Karpas-422 (cell line): ENCODE measurements at regions not wholly inside any gene's neighbourhood (a gene's known extent, or its start where the extent isn't known, plus 50 kb on each side); places are given as distances from the start of the nearest gene placed in this dataset.
"Not testable (repeated sequence)": the region's sequence is repeated elsewhere in the genome, so short reads cannot be mapped to it uniquely, and the experiment has no call there.

Source experiments
- DNase-seq: peaks from one replicate; pipeline ENCODE4 v3.0.0-alpha.2; 2015
- H2AFZ ChIP-seq: fragments of 200-600 bp; sonication (generic); 2 replicates; pipeline ENCODE4 v1.6.1; 2014; ENCODE audit warnings: antibody characterized with exemption, low read length, mixed read lengths
- H3K27ac ChIP-seq: fragments of 200-600 bp; sonication (generic); 2 replicates; pipeline ENCODE4 v1.5.1; 2014; ENCODE audit warnings: mild to moderate bottlenecking, low read length, moderate library complexity
- H3K27me3 ChIP-seq: fragments of 200-600 bp; sonication (generic); 2 replicates; pipeline ENCODE4 v1.6.1; 2014; ENCODE audit warnings: low read length, mixed read lengths
- H3K36me3 ChIP-seq: fragments of 200-600 bp; sonication (generic); 2 replicates; pipeline ENCODE4 v1.6.1; 2014; ENCODE audit warnings: low read length, mixed read lengths; ENCODE audit not compliant: insufficient read depth
- H3K4me1 ChIP-seq: fragments of 200-600 bp; sonication (generic); 2 replicates; pipeline ENCODE4 v1.6.1; 2014; ENCODE audit warnings: mild to moderate bottlenecking, low read length, mixed read lengths
- H3K4me2 ChIP-seq: fragments of 200-600 bp; sonication (generic); 2 replicates; pipeline ENCODE4 v1.6.1; 2014; ENCODE audit warnings: low read length, low read depth, mild to moderate bottlenecking; ENCODE audit not compliant: poor library complexity, severe bottlenecking
- H3K4me3 ChIP-seq: fragments of 200-600 bp; sonication (generic); 2 replicates; pipeline ENCODE4 v1.5.1; 2014; ENCODE audit warnings: mild to moderate bottlenecking, antibody characterized with exemption, low read length, mixed read lengths
- H3K79me2 ChIP-seq: fragments of 200-600 bp; sonication (generic); 2 replicates; pipeline ENCODE4 v1.6.1; 2014; ENCODE audit warnings: mild to moderate bottlenecking, low read length, mixed read lengths
- H3K9ac ChIP-seq: fragments of 200-600 bp; sonication (generic); 2 replicates; pipeline ENCODE4 v1.6.0; 2014; ENCODE audit warnings: low read length
- H3K9me2 ChIP-seq: fragments of 200-600 bp; sonication (generic), shearing (Covaris generic); replicated peaks from 2 replicates; pipeline ENCODE4 v1.6.0; 2014; ENCODE audit warnings: mild to moderate bottlenecking, low read length, moderate library complexity; ENCODE audit not compliant: insufficient read depth
- H3K9me3 ChIP-seq: fragments of 300-700, 200-600 bp; sonication (generic); 2 replicates; pipeline ENCODE4 v1.6.1; 2014; ENCODE audit warnings: low read length, mixed read lengths
- H4K20me1 ChIP-seq: fragments of 200-600 bp; sonication (generic); 2 replicates; pipeline ENCODE4 v1.6.1; 2014; ENCODE audit warnings: mild to moderate bottlenecking, antibody characterized with exemption, low read length, low read depth; ENCODE audit not compliant: insufficient read depth

DNA sequence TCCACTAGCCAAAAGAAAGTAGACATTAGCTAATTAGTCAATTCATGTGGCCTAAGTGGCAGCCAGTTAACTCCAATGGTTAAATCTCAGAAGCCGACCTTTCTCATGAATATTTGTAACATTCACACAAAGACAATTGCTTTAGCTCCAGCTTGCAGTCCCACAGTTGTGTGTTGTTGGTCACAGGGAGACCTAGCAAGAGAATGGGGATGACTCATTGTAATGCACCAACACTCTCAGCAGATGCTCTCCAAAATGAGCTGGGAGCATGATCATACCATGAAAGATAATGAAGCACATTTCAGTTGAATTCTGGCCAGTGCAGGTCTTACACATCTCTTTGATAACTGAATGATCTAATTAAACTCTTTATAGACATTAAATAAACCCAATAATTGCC lies 160.4 kb downstream of the HLX start:
- Histone ChIP-seq H3K9ac (no peak overlapping the region), H3K27ac (no peak overlapping the region), H3K4me2 (no peak overlapping the region), H3K27me3 (no peaks in the 10 kb centered on the region), H3K4me3 (no peak overlapping the region), H3K9me3 (no peaks in the 10 kb centered on the region), H3K79me2 (no peaks in the 10 kb centered on the region), H4K20me1 (no peaks in the 10 kb centered on the region), H3K4me1 (no peaks in the 10 kb centered on the region), H3K36me3 (no peaks in the 10 kb centered on the region), H3K9me2 (no peaks in the 10 kb centered on the region), H2AFZ (no peak overlapping the region)
- DNase-seq, result no peak

DNA sequence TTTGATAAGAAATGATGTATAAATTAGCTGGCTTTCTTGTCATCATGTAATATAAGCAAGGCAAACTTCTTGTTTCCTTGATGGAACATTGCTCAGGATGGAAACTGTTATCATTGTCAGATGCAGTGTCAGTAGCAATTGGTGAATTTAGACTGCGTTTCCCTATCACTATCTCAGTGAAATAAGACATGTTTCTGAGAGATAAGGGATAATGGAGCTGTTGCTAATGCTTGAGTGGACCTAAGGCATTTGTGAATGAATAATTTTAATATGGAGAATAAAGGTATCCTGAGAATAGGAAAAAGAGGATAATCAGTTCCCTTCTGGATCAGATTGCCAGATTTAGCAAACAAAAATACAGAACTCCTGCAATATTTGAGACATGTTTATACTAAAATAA lies 160.9 kb downstream of the HLX start:
- Histone ChIP-seq H4K20me1 (no peaks in the 10 kb centered on the region), H3K9ac (no peak overlapping the region), H3K36me3 (no peaks in the 10 kb centered on the region), H3K9me3 (no peaks in the 10 kb centered on the region), H3K4me1 (no peaks in the 10 kb centered on the region), H3K27ac (no peak overlapping the region), H3K4me2 (no peak overlapping the region), H3K9me2 (no peaks in the 10 kb centered on the region), H2AFZ (no peak overlapping the region), H3K4me3 (no peak overlapping the region), H3K79me2 (no peaks in the 10 kb centered on the region), H3K27me3 (no peaks in the 10 kb centered on the region)
- DNase-seq, result no peak

DNA sequence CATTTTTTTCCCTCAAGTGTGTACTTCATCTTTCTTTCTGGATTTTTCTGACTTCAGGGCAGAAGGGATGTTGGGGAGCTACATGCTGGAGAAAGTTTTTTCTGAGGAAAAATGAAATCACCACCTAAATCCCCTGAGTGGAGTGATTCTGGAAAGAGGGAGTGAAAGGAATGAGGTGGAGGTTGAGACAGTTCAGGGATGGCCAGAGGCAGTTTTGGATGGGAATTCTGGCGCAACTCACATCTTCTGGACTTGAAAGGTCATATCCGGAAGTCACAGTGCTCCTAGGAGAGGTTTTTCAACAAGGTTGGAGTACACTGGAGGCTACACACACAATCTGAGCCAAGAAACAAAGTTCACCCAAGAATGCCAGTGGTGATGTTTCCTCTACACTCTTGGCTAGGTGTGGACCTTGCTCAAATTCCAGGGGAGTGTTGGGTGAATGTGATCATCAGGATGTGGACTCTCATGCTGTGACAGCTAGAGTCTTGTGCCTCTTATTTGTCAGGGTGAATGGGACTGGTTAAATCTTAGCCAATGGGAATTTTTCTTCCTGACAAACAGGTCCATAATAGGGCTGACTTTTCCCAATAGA lies 161.5 kb downstream of the HLX start:
- Histone ChIP-seq H3K4me1 (no peaks in the 10 kb centered on the region), H3K9me2 (no peaks in the 10 kb centered on the region), H3K9ac (no peak overlapping the region), H3K36me3 (no peaks in the 10 kb centered on the region), H3K79me2 (no peaks in the 10 kb centered on the region), H3K27ac (no peak overlapping the region), H3K27me3 (no peaks in the 10 kb centered on the region), H2AFZ (no peak overlapping the region), H3K9me3 (no peaks in the 10 kb centered on the region), H3K4me2 (no peak overlapping the region), H3K4me3 (no peak overlapping the region), H4K20me1 (no peaks in the 10 kb centered on the region)
- no peak for DNase-seq

DNA sequence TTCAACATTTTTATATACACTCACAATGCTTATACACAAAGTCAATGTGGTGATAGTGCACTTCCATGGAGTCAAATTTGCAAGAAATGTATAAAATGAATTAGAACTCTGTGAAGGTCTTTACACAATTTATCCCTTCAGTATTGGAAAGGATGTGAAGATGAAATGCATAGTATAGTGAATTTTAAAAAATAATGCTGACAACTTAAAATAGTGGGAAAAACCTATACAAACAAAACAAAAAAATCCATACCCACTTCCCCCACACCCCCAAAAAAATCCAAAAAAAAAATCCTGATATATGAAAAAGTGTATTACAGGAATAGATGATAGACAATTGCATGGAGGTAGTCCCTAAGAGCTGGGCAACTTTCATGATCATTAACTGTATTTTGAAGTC lies 165.3 kb downstream of the HLX start:
- H3K27me3 ChIP-seq, result no peaks in the 10 kb centered on the region
- H3K9me3 ChIP-seq, result no peaks in the 10 kb centered on the region
- H3K36me3 ChIP-seq, result no peaks in the 10 kb centered on the region
- H3K4me1 ChIP-seq, result no peaks in the 10 kb centered on the region; the same call in 1 of the 2 replicates
- no peak overlapping the region for H3K27ac ChIP-seq
- no peaks in the 10 kb centered on the region for H3K9me2 ChIP-seq
- no peak for DNase-seq
- no peak overlapping the region for H3K4me3 ChIP-seq
- no peaks in the 10 kb centered on the region for H4K20me1 ChIP-seq
- H3K9ac ChIP-seq, result no peak overlapping the region
- no peaks in the 10 kb centered on the region for H3K79me2 ChIP-seq
- H3K4me2 ChIP-seq, result no peak overlapping the region
- H2AFZ ChIP-seq, result no peak overlapping the region

DNA sequence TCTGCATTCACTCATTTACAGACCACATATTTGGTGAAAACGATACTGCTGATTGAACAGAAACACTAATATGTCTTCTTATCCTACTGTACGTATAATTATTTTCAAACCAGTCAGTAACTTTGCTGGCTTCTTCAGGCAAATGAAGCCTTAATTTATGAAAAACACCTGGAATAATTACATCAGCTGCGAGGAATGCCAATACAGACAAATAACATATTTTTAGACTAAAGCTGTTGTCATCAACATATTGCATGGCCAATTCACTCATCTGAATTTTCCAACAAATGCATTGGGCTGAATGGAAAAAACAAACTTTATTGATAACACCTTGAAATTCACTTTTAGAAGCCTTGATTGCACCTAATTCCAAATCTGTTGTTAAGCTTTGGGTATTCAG lies 165.9 kb downstream of the HLX start:
- Histone ChIP-seq H3K27ac (no peak overlapping the region), H3K9me2 (no peaks in the 10 kb centered on the region), H3K4me1 (no peaks in the 10 kb centered on the region; the same call in 1 of the 2 replicates), H3K4me3 (no peak overlapping the region), H3K9me3 (no peaks in the 10 kb centered on the region), H3K36me3 (no peaks in the 10 kb centered on the region), H3K4me2 (no peak overlapping the region), H3K9ac (no peak overlapping the region), H2AFZ (no peak overlapping the region), H3K27me3 (no peaks in the 10 kb centered on the region), H4K20me1 (no peaks in the 10 kb centered on the region), H3K79me2 (no peaks in the 10 kb centered on the region)
- DNase-seq, result no peak

DNA sequence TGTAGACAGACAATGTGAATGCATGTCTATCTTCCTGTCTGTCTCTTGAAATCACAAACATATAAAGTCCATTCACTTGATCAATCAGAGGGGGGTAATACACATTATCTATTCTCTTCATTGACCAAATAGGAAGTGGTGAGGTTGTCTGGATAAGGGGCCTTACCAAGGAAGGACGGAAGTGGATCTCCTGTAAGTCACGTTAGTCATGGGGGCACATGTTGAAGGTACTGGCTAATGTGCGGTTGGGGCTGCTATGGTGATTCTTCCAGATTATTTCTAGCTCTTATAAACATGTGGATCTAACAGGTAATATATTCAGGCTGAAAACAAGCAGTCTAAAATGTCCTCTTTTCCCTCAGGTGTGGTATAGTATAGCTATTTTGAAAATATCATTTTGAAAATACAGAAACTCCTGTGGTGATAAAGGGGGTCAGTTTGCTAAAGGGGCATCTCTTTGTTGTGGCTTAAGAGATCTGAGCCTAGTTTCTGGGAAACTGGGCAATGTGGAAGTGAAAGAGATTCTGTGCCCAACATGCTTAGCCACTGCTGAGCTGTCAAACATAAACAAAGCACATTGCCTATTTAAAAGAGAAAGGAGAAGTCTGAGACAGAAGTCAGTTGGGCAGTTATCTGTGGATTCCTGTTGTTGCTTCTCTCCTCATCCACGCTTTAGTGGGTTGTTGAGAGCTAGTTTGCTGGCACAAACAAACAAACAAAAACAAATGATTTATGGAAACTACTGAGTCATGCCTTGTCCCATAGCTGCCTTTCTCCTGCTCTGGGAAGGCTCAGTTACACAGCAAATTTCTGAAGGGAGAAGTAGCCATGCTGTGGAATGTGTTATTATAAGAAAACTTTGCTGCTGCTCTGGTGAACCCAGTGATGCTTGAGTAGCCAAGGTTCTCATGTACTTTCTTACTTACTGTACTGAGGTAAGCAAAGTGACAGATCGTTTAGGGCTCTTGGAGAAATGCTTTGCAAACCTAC lies 166.9 kb downstream of the HLX start:
- Histone ChIP-seq H3K4me1 (no peaks in the 10 kb centered on the region; the same call in 1 of the 2 replicates), H3K79me2 (no peaks in the 10 kb centered on the region), H3K9me2 (no peaks in the 10 kb centered on the region), H3K9me3 (no peaks in the 10 kb centered on the region), H3K9ac (no peak overlapping the region), H3K4me3 (no peak overlapping the region), H3K36me3 (no peaks in the 10 kb centered on the region), H3K27ac (no peak overlapping the region), H3K4me2 (no peak overlapping the region), H4K20me1 (no peaks in the 10 kb centered on the region), H2AFZ (no peak overlapping the region), H3K27me3 (no peaks in the 10 kb centered on the region)
- DNase-seq, result no peak

DNA sequence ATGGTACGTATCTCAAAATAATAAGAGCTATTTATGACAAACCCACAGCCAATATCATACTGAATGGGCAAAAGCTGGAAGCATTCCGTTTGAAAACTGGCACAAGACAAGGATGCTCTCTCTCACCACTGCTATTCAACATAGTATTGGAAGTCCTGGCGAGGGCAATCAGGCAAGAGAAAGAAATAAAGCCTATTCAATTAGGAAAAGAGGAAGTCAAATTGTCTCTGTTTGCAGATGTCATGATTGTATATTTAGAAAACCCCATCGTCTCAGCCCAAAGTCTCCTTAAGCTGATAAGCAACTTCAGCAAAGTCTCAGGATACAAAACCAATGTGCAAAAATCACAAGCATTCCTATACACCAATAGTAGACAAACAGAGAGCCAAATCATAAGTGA lies 172.1 kb downstream of the HLX start:
- H3K27ac ChIP-seq, H3K4me3 ChIP-seq, H3K27me3 ChIP-seq, H3K36me3 ChIP-seq, H3K9me2 ChIP-seq, H3K4me1 ChIP-seq, H4K20me1 ChIP-seq, H3K9ac ChIP-seq, DNase-seq, H3K79me2 ChIP-seq, H2AFZ ChIP-seq, H3K9me3 ChIP-seq, H3K4me2 ChIP-seq: not testable (repeated sequence)

DNA sequence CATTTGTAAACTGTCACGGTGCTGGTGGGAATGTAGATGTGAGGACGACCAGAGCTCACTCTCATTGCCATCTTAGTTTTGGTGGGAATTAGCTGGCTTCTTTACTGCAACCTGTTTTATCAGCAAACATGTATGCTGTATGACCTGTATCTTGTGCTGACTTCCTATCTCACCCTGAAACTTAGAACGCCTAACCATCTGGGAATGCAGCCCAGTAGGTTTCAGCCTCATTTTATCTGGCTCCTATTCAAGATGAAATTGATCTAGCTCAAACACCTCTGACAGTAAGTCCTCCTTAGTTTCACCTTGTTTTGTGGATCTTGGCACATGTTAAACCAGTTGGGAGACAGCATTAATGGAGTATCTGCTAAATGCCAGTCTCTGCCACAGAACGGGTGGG lies 174.6 kb downstream of the HLX start:
- Histone ChIP-seq H3K4me3 (no peak overlapping the region), H3K27me3 (no peaks in the 10 kb centered on the region), H4K20me1 (no peaks in the 10 kb centered on the region), H3K9me2 (no peaks in the 10 kb centered on the region), H2AFZ (no peak overlapping the region), H3K4me2 (no peak overlapping the region), H3K27ac (no peak overlapping the region), H3K9me3 (no peaks in the 10 kb centered on the region), H3K9ac (no peak overlapping the region), H3K36me3 (no peaks in the 10 kb centered on the region), H3K4me1 (no peaks in the 10 kb centered on the region), H3K79me2 (no peaks in the 10 kb centered on the region)
- no peak for DNase-seq
